ENCODE measurements at regions not wholly inside any gene's neighbourhood (a gene's known extent, or its start where the extent isn't known, plus 50 kb on each side); places are given as distances from the start of the nearest gene placed in this dataset.

- TF ChIP-seq CTCF (IDR thresholded peaks at IDR 0.05; ENCODE audit: low read depth, low read length) (no peak), EZH2phosphoT487 (IDR thresholded peaks at IDR 0.05; ENCODE audit: low read depth) (no peak)
Observed at GRCh38 chr5:32889078-32889477, 178.0 kb downstream of the NPR3 start.
